Erythroblast (primary cell): ENCODE measurements at regions not wholly inside any gene's neighbourhood (a gene's known extent, or its start where the extent isn't known, plus 50 kb on each side); places are given as distances from the start of the nearest gene placed in this dataset.

Experiments used
- GATA1 ChIP-seq: IDR thresholded peaks from 2 replicates; pipeline ENCODE4 v1.6.1; 2011; ENCODE audit warnings: low read depth, mild to moderate bottlenecking, control low read depth, low read length, moderate library complexity
- POLR2A ChIP-seq: IDR thresholded peaks from 2 replicates; pipeline ENCODE4 v1.6.1; 2011; ENCODE audit warnings: mild to moderate bottlenecking, low read length

DNA sequence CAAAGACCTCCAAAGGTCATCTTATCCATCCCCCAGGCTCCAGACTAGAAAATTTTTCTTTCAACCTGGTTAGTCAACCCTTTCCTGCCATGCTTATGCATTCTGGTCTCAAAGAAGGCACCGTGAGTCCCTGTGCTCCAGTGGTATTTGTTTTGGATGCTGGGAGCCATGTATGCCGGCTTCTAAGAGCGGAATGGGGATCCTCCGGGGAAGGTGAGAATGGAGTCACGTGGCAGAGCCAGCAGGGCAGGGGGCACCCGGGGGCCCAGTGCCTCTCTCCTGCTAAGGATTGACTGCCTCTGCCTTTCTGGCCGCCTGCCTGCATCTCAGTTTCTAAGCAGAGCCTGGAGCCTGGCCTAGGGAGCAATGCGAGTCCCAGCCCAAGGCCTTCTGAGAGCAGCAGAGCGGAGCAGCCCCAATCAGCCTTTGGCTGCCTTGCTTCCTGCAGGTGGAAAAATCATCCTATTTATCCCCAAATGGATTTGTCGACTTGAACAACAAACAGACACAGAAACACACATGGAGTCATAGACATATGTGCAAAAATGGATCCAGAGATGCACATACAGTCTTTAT lies 141.0 kb downstream of the PJA1 start:
- TF ChIP-seq POLR2A (no peak), GATA1 (no peak)
